HEK293 (cell line): ENCODE measurements at regions not wholly inside any gene's neighbourhood (a gene's known extent, or its start where the extent isn't known, plus 50 kb on each side); places are given as distances from the start of the nearest gene placed in this dataset.

ENCODE experiments used
- CTCF ChIA-PET: fragments of 350-600 bp; formaldehyde crosslinking; extraction: SDS; loops from one replicate; lab custom pipeline; 2021; ENCODE audit warnings: antibody characterized with exemption; lab: Yijun Ruan, JAX
- POLR2A ChIA-PET: fragments of 300-600 bp; formaldehyde crosslinking; extraction: SDS; loops from one replicate; lab custom pipeline; 2020; ENCODE audit warnings: antibody characterized with exemption, inconsistent platforms; lab: Yijun Ruan, JAX
- H3K27ac ChIP-seq: fragments of 200-500 bp; sonication (Bioruptor generic); 2 replicates; pipeline ENCODE4 v1.5.1; 2014; ENCODE audit warnings: low read depth, low read length, control low read depth, inconsistent platforms; ENCODE audit errors: extremely low read depth
- H3K36me3 ChIP-seq, 2 experiments: fragments of 200-500 bp in 1 of 2; sonication (Bioruptor generic) in 1 of 2; 1 replicate in 1 of 2; 2 replicates in 1 of 2; pipeline ENCODE4 v1.5.1; 2014 to 2017; ENCODE audit warnings: inconsistent platforms in 2 of 2, low read length in 2 of 2; ENCODE audit not compliant: control insufficient read depth in 2 of 2, insufficient read depth in 1 of 2
- H3K4me1 ChIP-seq: fragments of 200-500 bp; sonication (Bioruptor generic); 2 replicates; pipeline ENCODE4 v1.5.1; 2014; ENCODE audit warnings: mild to moderate bottlenecking, low read length, inconsistent platforms; ENCODE audit not compliant: control insufficient read depth, insufficient read depth
- H3K4me3 ChIP-seq: 2 replicates; pipeline ENCODE4 v1.5.1; 2011; ENCODE audit warnings: low read depth, mild to moderate bottlenecking, control low read depth, low read length, moderate library complexity
- H3K9me3 ChIP-seq: fragments of 200-500 bp; sonication (Bioruptor generic); 2 replicates; pipeline ENCODE4 v1.5.1; 2014; ENCODE audit warnings: low read depth, low read length, inconsistent platforms; ENCODE audit not compliant: control insufficient read depth, insufficient read depth
- GLI2 ChIP-seq: fragments of 450-650 bp; formaldehyde crosslinking; IDR thresholded peaks from 2 replicates; pipeline ENCODE4; 2017; ENCODE audit warnings: missing biosample characterization, missing genetic modification characterization, low read depth, borderline replicate concordance
- GLI4 ChIP-seq: fragments of 450-650 bp; formaldehyde crosslinking; IDR thresholded peaks from 2 replicates; pipeline ENCODE4 v1.5.1; 2016; ENCODE audit warnings: missing biosample characterization, missing genetic modification characterization
- PRDM6 ChIP-seq: fragments of 450-650 bp; formaldehyde crosslinking; IDR thresholded peaks from 2 replicates; pipeline ENCODE4 v1.5.1; 2017; ENCODE audit warnings: missing biosample characterization, missing genetic modification characterization
- ZBTB8A ChIP-seq: fragments of 450-650 bp; formaldehyde crosslinking; IDR thresholded peaks from 2 replicates; pipeline ENCODE4 v1.5.1; 2016; ENCODE audit warnings: missing biosample characterization, missing genetic modification characterization
- ZNF114 ChIP-seq: fragments of 450-650 bp; formaldehyde crosslinking; IDR thresholded peaks from 2 replicates; pipeline ENCODE4 v1.5.0; 2017; ENCODE audit warnings: missing biosample characterization, missing genetic modification characterization
- ZNF133 ChIP-seq: fragments of 450-650 bp; formaldehyde crosslinking; IDR thresholded peaks from 2 replicates; pipeline ENCODE4 v1.5.1; 2016; ENCODE audit warnings: missing biosample characterization, missing genetic modification characterization
- ZNF2 ChIP-seq: fragments of 450-650 bp; formaldehyde crosslinking; IDR thresholded peaks from 2 replicates; pipeline ENCODE4 v1.5.1; 2016; ENCODE audit warnings: missing biosample characterization, missing genetic modification characterization
- ZNF26 ChIP-seq: fragments of 450-650 bp; formaldehyde crosslinking; IDR thresholded peaks from 2 replicates; pipeline ENCODE4 v1.5.1; 2016; ENCODE audit warnings: missing biosample characterization, missing genetic modification characterization
- ZNF274 ChIP-seq, 2 experiments: fragments of 200-500 bp in 1 of 2; fragments of 450-650 bp in 1 of 2; sonication (Bioruptor generic) in 1 of 2; formaldehyde crosslinking in 1 of 2; IDR thresholded peaks; 2 replicates each; pipeline versions ENCODE4 v1.5.1 to v1.6.1; 2014 to 2016; ENCODE audit warnings: borderline replicate concordance in 1 of 2, inconsistent platforms in 1 of 2, low read length in 1 of 2, missing biosample characterization in 1 of 2, missing genetic modification characterization in 1 of 2
- ZNF324 ChIP-seq: fragments of 450-650 bp; formaldehyde crosslinking; IDR thresholded peaks from 2 replicates; pipeline ENCODE4 v1.5.1; 2016; ENCODE audit warnings: missing biosample characterization, missing genetic modification characterization
- ZNF341 ChIP-seq: fragments of 450-650 bp; formaldehyde crosslinking; IDR thresholded peaks from 2 replicates; pipeline ENCODE4; 2016; ENCODE audit warnings: low read depth, missing biosample characterization, missing genetic modification characterization
- ZNF391 ChIP-seq: fragments of 450-650 bp; formaldehyde crosslinking; IDR thresholded peaks from 2 replicates; pipeline ENCODE4 v1.5.1; 2016; ENCODE audit warnings: low read depth, missing biosample characterization, missing genetic modification characterization, borderline replicate concordance
- ZNF501 ChIP-seq: fragments of 450-650 bp; formaldehyde crosslinking; IDR thresholded peaks from 2 replicates; pipeline ENCODE4 v1.5.1; 2016; ENCODE audit warnings: missing biosample characterization, missing genetic modification characterization
- ZNF529 ChIP-seq: fragments of 450-650 bp; formaldehyde crosslinking; IDR thresholded peaks from 2 replicates; pipeline ENCODE4 v1.5.1; 2017; ENCODE audit warnings: missing genetic modification characterization, missing biosample characterization; ENCODE audit not compliant: insufficient replicate concordance
- ZNF530 ChIP-seq: fragments of 450-650 bp; formaldehyde crosslinking; IDR thresholded peaks from 2 replicates; pipeline ENCODE4 v1.5.1; 2016; ENCODE audit warnings: low read depth, missing biosample characterization, missing genetic modification characterization
- ZNF596 ChIP-seq: fragments of 450-650 bp; IDR thresholded peaks from 2 replicates; pipeline ENCODE4 v1.5.0; 2018; ENCODE audit warnings: missing biosample characterization, mild to moderate bottlenecking, missing genetic modification characterization, moderate library complexity
- ZNF623 ChIP-seq: fragments of 450-650 bp; formaldehyde crosslinking; IDR thresholded peaks from 2 replicates; pipeline ENCODE4 v1.5.1; 2016; ENCODE audit warnings: missing biosample characterization, missing genetic modification characterization
- ZNF626 ChIP-seq: fragments of 450-650 bp; sonication (Bioruptor Pico); formaldehyde crosslinking; IDR thresholded peaks from 2 replicates; pipeline ENCODE4 v1.5.1; 2018; ENCODE audit warnings: missing biosample characterization, missing genetic modification characterization, inconsistent platforms
- ZNF704 ChIP-seq: fragments of 450-650 bp; formaldehyde crosslinking; IDR thresholded peaks from 2 replicates; pipeline ENCODE4 v1.5.1; 2016; ENCODE audit warnings: missing biosample characterization, missing genetic modification characterization
- ZNF747 ChIP-seq: fragments of 450-650 bp; formaldehyde crosslinking; IDR thresholded peaks from 2 replicates; pipeline ENCODE4 v1.5.1; 2016; ENCODE audit warnings: missing biosample characterization, missing genetic modification characterization
- TF ChIP-seq, protein P1 (sequence below): fragments of 450-650 bp; formaldehyde crosslinking; IDR thresholded peaks from 2 replicates; pipeline ENCODE4 v1.5.1; 2016; ENCODE audit warnings: missing biosample characterization, missing genetic modification characterization, low read depth

GRCh38 chr16:60107871-60108270 lies 1373.8 kb upstream of the GOT2 start:
- CTCF ChIA-PET, result no interaction called here
- no peak overlapping the region for H3K27ac ChIP-seq
- no peaks in the 10 kb centered on the region for H3K4me1 ChIP-seq
- H3K4me3 ChIP-seq, result no peak overlapping the region
- POLR2A ChIA-PET, result no interaction called here
- H3K36me3 ChIP-seq, result no peaks in the 10 kb centered on the region
- H3K9me3 ChIP-seq, result no peaks in the 10 kb centered on the region
- no peak for TF ChIP-seq ZNF324
- TF ChIP-seq ZNF530 (tag by site-specific recombination), result no peak
- no peak for TF ChIP-seq ZNF2 (tag by site-specific recombination)
- no peak for TF ChIP-seq ZNF704
- TF ChIP-seq ZNF529, result no peak
- TF ChIP-seq ZNF626 (tag by site-specific recombination), result no peak
- TF ChIP-seq ZNF596 (tag by site-specific recombination), result no peak
- TF ChIP-seq, all 188 proteins: peak for 0

DNA sequence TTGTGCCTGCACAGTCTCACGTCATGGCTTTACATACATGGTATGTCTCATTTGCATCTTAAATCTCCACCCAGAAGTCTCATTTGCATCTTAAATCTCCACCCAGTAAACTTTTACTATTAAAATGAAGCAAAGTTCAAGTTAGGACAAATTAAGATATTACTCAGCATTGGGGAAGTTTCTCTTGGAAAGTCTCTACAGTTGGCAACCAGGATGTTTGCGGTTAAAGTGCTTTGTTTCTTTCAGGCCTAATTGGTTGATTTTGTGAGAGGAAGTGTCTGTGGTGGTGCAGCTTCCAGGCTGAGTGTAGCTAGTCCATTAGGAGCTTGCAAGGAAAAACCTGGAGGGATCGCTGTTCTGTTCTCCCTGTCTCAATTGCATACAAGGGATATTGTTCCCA lies 1373.3 kb upstream of the GOT2 start:
- no peak overlapping the region for H3K27ac ChIP-seq
- H3K36me3 ChIP-seq, result no peaks in the 10 kb centered on the region
- TF ChIP-seq ZNF26 (tag by site-specific recombination) (no peak), GLI2 (tag by site-specific recombination) (no peak), ZBTB8A (tag by site-specific recombination) (no peak), ZNF623 (tag by site-specific recombination) (no peak), ZNF747 (tag by site-specific recombination) (no peak), ZNF114 (tag by site-specific recombination) (no peak), ZNF274 (IDR thresholded peaks at IDR 0.05; ENCODE audit: low read length) (no peak), ZNF274 (tag by site-specific recombination; IDR thresholded peaks at IDR 0.05; ENCODE audit: borderline replicate concordance) (no peak), PRDM6 (tag by site-specific recombination) (no peak), GLI4 (no peak), ZNF501 (tag by site-specific recombination) (no peak), ZNF391 (no peak), ZNF341 (tag by site-specific recombination) (no peak), ZNF133 (tag by site-specific recombination) (no peak)
- TF ChIP-seq, protein P1, sequence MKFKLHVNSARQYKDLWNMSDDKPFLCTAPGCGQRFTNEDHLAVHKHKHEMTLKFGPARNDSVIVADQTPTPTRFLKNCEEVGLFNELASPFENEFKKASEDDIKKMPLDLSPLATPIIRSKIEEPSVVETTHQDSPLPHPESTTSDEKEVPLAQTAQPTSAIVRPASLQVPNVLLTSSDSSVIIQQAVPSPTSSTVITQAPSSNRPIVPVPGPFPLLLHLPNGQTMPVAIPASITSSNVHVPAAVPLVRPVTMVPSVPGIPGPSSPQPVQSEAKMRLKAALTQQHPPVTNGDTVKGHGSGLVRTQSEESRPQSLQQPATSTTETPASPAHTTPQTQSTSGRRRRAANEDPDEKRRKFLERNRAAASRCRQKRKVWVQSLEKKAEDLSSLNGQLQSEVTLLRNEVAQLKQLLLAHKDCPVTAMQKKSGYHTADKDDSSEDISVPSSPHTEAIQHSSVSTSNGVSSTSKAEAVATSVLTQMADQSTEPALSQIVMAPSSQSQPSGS (tag by site-specific recombination), result no peak
- no peaks in the 10 kb centered on the region for H3K4me1 ChIP-seq
- ChIA-PET POLR2A (no interaction called here), CTCF (no interaction called here)
- no peaks in the 10 kb centered on the region for H3K9me3 ChIP-seq
- H3K4me3 ChIP-seq, result no peak overlapping the region
